ENCODE measurements at regions not wholly inside any gene's neighbourhood (a gene's known extent, or its start where the extent isn't known, plus 50 kb on each side); places are given as distances from the start of the nearest gene placed in this dataset.

DNA sequence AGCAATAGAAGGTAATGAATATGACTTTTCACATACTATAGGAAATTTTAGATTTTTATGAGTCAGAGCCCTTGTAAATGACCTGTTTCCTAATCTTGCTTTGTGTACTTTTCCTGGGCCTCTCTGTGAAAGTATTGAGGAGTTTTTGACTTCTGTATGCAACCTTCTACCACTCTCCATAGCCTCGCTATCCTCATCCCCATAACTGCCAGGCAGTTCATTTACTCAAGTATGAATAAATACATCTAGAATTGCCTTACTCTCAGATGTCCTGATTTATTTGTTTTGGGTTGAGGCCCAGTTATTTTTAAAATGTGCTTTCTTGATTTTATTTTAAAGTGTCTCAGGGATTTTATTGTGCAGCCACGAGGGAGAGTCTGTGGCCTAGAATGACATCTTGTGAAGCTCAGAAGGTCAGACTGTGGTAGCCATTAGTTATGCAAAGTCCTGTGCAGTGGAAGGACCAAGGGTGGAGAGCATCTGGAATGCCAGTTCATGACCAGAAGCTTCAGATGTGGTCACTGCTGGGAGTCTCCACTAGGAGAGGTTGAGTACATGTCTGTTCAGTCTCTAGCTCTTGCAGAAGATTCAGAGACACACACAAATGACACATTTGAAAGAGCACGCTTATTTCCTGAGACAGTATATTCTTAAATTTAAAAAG is 346.2 kb upstream of the IMPG1 start:
- no peak overlapping the region for H3K4me3 ChIP-seq
- H3K4me1 ChIP-seq, result no peaks in the 10 kb centered on the region
- no peak overlapping the region for H3K27ac ChIP-seq
- no peaks in the 10 kb centered on the region for H3K9me3 ChIP-seq
- H3K36me3 ChIP-seq, result no peaks in the 10 kb centered on the region
- ATAC-seq, result no peak
- no peak for TF ChIP-seq POLR2A (IDR thresholded peaks at IDR 0.05)
- TF ChIP-seq, protein P1, sequence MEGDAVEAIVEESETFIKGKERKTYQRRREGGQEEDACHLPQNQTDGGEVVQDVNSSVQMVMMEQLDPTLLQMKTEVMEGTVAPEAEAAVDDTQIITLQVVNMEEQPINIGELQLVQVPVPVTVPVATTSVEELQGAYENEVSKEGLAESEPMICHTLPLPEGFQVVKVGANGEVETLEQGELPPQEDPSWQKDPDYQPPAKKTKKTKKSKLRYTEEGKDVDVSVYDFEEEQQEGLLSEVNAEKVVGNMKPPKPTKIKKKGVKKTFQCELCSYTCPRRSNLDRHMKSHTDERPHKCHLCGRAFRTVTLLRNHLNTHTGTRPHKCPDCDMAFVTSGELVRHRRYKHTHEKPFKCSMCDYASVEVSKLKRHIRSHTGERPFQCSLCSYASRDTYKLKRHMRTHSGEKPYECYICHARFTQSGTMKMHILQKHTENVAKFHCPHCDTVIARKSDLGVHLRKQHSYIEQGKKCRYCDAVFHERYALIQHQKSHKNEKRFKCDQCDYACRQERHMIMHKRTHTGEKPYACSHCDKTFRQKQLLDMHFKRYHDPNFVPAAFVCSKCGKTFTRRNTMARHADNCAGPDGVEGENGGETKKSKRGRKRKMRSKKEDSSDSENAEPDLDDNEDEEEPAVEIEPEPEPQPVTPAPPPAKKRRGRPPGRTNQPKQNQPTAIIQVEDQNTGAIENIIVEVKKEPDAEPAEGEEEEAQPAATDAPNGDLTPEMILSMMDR (IDR thresholded peaks at IDR 0.05 in 4 of 5, conservative IDR thresholded peaks at IDR 0.05 in 1 of 5), result no peak
- H3K27me3 ChIP-seq, result no peaks in the 10 kb centered on the region
- no peak for DNase-seq
- intact Hi-C loops (cut with DNase I; ENCODE audit: low total_unique reads), result no loop called here
- in situ Hi-C loops (cut with MboI; ENCODE audit: low sequenced_read_pairs in 4 of 4), result no loop called here

DNA sequence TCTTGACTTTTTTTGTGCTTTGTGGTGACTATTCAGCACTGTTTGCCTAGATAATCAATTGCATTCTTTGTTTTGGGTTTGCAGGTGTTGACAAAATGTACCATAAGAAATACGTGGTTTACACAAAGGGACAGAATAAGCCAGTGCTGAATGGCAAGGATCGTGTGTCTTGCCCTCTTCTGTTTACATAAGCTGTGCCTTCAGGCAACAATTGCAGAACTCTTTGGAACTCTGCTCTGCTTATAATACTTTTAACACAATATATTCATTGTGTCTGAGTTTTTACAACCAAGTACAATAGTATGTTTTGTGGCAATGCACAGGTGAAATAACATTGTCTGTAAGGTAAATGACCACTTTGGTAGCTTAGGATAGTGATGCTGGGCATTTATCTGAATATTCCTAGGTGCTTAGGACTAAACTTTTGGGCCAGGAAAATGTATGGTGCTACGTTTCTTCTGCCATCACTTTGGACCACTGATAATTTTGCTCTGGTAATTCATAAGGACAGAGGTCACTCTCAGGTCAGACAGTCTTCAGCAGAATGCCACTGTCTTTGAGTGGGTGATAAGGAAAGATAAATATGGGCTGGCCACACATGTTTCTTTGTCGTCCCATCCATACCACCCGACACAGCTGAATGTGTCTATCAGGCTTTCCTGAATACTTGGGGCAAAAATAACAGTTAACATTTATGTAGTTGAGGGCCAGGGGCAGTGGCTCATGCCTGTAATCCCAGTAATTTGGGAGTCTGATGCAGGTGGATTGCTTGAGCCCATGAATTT is 344.6 kb upstream of the IMPG1 start:
- ATAC-seq, result no peak
- Histone ChIP-seq H3K4me1 (no peaks in the 10 kb centered on the region), H3K27me3 (no peaks in the 10 kb centered on the region), H3K4me3 (no peak overlapping the region), H3K9me3 (no peaks in the 10 kb centered on the region), H3K27ac (no peak overlapping the region), H3K36me3 (no peaks in the 10 kb centered on the region)
- intact Hi-C loops (cut with DNase I; ENCODE audit: low total_unique reads), result no loop called here
- DNase-seq, result no peak
- in situ Hi-C loops (cut with MboI; ENCODE audit: low sequenced_read_pairs in 4 of 4), result no loop called here
- no peak for TF ChIP-seq POLR2A (IDR thresholded peaks at IDR 0.05)
- TF ChIP-seq, protein P1 (IDR thresholded peaks at IDR 0.05 in 4 of 5, conservative IDR thresholded peaks at IDR 0.05 in 1 of 5), result no peak

DNA sequence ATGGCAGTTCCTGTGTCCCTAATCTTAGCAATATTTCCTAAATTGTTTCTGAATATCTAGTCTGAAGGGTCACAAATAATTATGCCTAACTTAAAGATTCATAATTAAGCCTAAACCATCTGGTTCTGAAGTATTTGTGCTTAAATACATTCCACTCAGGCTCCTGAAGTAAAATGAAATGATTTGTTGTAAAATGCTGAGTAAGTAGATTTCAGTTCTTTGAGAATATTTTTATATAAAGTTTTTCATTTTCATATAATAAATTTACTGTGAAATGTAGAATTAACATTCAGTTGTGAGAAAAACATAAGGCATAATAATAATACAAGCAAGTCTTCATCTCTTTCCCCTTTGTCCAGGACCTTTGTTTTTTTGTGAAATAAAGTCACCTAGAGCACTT is 330.6 kb upstream of the IMPG1 start:
- in situ Hi-C loops (cut with MboI; ENCODE audit: low sequenced_read_pairs in 4 of 4) (no loop called here), intact Hi-C loops (cut with DNase I; ENCODE audit: low total_unique reads) (no loop called here)
- no peaks in the 10 kb centered on the region for H3K4me1 ChIP-seq
- no peak overlapping the region for H3K27ac ChIP-seq
- no peak overlapping the region for H3K4me3 ChIP-seq
- TF ChIP-seq, protein P1 (IDR thresholded peaks at IDR 0.05 in 4 of 5, conservative IDR thresholded peaks at IDR 0.05 in 1 of 5), result no peak
- TF ChIP-seq POLR2A (IDR thresholded peaks at IDR 0.05), result no peak
- H3K27me3 ChIP-seq, result no peaks in the 10 kb centered on the region
- no peak for ATAC-seq
- H3K36me3 ChIP-seq, result no peaks in the 10 kb centered on the region
- H3K9me3 ChIP-seq, result no peaks in the 10 kb centered on the region
- DNase-seq, result no peak

DNA sequence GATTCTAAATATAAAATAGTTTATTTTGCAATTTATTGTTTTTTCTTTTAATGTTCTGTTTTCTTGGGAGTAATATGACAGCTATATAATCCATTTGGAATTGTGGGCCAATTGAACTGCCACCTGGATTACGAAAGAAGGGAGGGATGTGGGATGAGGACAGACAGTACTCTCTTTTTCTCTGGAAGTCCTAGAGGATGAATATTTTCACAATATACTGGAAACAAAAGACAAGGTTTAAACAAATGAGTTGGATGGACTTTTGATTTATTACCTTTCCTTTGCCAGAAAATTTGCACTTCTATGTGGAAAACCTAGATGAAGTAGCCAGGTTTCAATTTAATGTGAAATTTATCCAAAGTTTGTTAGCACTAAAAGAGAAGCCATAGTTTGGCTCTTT is 325.5 kb upstream of the IMPG1 start:
- no peak overlapping the region for H3K27ac ChIP-seq
- ATAC-seq, result no peak
- no peaks in the 10 kb centered on the region for H3K4me1 ChIP-seq
- TF ChIP-seq, protein P1 (IDR thresholded peaks at IDR 0.05 in 4 of 5, conservative IDR thresholded peaks at IDR 0.05 in 1 of 5), result no peak
- no peak for TF ChIP-seq POLR2A (IDR thresholded peaks at IDR 0.05)
- H3K9me3 ChIP-seq, result peaks cover 0 to 3% (median 0%) of the 10 kb centered on the region in 3 donors
- no peak overlapping the region for H3K4me3 ChIP-seq
- H3K27me3 ChIP-seq, result no peaks in the 10 kb centered on the region
- H3K36me3 ChIP-seq, result no peaks in the 10 kb centered on the region
- intact Hi-C loops (cut with DNase I; ENCODE audit: low total_unique reads) (no loop called here), in situ Hi-C loops (cut with MboI; ENCODE audit: low sequenced_read_pairs in 4 of 4) (no loop called here)
- no peak for DNase-seq

Measured in gastrocnemius medialis (tissue), 4 donors.